ENCODE measurements at regions not wholly inside any gene's neighbourhood (a gene's known extent, or its start where the extent isn't known, plus 50 kb on each side); places are given as distances from the start of the nearest gene placed in this dataset.

GRCh38 chr6:27593200-27593818, 120.4 kb upstream of the ZNF184 start:
- TF ChIP-seq CSRNP3 (CRISPR knock-in tag; IDR thresholded peaks at IDR 0.05) (no peak), ISL1 (CRISPR knock-in tag; IDR thresholded peaks at IDR 0.05) (no peak)
